ENCODE measurements at regions not wholly inside any gene's neighbourhood (a gene's known extent, or its start where the extent isn't known, plus 50 kb on each side); places are given as distances from the start of the nearest gene placed in this dataset.

DNA sequence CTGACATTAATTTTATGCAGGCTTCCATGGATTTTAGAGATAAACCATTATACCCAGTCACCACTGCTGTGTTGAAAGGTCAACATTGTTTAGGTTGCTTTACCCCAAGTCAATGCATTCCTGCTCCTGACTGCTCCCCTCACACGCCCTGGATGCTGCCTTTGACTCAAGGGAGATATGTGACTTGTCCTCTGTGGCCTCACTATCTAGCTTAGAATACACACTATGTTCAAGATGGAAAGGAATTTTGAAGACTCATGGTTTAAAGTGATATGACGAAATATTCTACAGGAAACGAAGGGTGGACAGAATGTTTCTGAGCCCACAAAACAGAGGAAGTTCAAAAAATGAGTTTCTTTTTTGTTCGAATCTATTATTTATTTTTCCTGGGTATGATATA is 170.4 kb upstream of the NR5A2 start:
- TF ChIP-seq CTCF (IDR thresholded peaks at IDR 0.05; ENCODE audit: low read depth, low read length, missing control alignments), result no peak
- no peak overlapping the region for H3K4me3 ChIP-seq (ENCODE audit: low read depth, low read length)
- no peak for DNase-seq (ENCODE audit: low read depth)
- in situ Hi-C loops (cut with HindIII; ENCODE audit: low sequenced_read_pairs), result no loop called here

DNA sequence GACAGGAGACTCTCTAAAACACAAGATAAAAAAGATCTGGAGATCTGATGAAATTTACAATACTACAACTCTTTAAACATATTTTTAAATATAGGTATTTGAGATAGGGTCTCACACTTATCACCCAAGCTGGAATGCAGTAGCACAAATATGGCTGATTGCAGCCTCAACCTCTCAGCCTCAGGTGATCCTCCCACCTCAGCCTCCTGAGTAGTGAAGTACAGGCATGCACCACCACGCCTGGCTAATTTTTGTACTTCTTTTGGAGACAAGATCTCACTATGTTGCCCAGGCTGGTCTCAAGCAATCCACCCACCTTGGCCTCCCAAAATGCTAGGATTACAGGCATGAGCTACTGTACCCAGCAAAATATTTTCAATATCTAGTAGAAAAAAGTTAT is 170.0 kb upstream of the NR5A2 start:
- H3K4me3 ChIP-seq (ENCODE audit: low read depth, low read length), result no peak overlapping the region
- in situ Hi-C loops (cut with HindIII; ENCODE audit: low sequenced_read_pairs), result no loop called here
- TF ChIP-seq CTCF (IDR thresholded peaks at IDR 0.05; ENCODE audit: low read depth, low read length, missing control alignments), result no peak
- DNase-seq (ENCODE audit: low read depth), result no peak

- H3K4me3 ChIP-seq (ENCODE audit: low read depth, low read length), result no peak overlapping the region
- TF ChIP-seq CTCF (IDR thresholded peaks at IDR 0.05; ENCODE audit: low read depth, low read length, missing control alignments), result no peak
- in situ Hi-C loops (cut with HindIII; ENCODE audit: low sequenced_read_pairs), result no loop called here
- no peak for DNase-seq (ENCODE audit: low read depth)
Observed at GRCh38 chr1:199858171-199858570, 169.3 kb upstream of the NR5A2 start.

GRCh38 chr1:199858856-199859255 is 168.7 kb upstream of the NR5A2 start:
- TF ChIP-seq CTCF (IDR thresholded peaks at IDR 0.05; ENCODE audit: low read depth, low read length, missing control alignments), result no peak
- in situ Hi-C loops (cut with HindIII; ENCODE audit: low sequenced_read_pairs), result no loop called here
- no peak overlapping the region for H3K4me3 ChIP-seq (ENCODE audit: low read depth, low read length)
- DNase-seq (ENCODE audit: low read depth), result no peak

DNA sequence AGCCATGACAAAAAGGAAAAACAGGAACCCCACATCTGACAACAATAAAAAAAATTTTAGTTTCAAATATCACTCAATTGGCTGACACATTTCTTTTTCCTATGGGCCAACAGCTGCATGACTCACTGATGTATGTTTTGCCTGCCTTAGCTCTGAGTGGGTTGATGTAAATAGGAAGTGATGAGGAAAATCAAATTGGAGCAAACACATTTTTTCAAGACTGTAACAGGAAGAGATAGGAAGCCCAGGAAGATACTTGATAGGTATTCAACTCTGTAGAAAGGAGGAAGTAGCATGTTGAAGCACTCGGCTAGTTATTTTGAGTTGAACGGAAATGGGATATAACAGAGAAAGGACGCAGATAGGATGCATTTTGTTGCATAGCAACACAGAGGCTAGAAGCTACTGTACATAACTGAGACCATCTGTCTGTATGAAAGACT is 168.0 kb upstream of the NR5A2 start:
- TF ChIP-seq CTCF (IDR thresholded peaks at IDR 0.05; ENCODE audit: low read depth, low read length, missing control alignments), result no peak

GRCh38 chr1:199861020-199861795 is 166.3 kb upstream of the NR5A2 start:
- DNase-seq (ENCODE audit: low read depth), result no peak
- TF ChIP-seq CTCF (IDR thresholded peaks at IDR 0.05; ENCODE audit: low read depth, low read length, missing control alignments), result no peak
- in situ Hi-C loops (cut with HindIII; ENCODE audit: low sequenced_read_pairs), result no loop called here

More for the DNA sequence above, 168.0 kb upstream of the NR5A2 start:
- DNase-seq (ENCODE audit: low read depth), result no peak
- no peak overlapping the region for H3K4me3 ChIP-seq (ENCODE audit: low read depth, low read length)
- in situ Hi-C loops (cut with HindIII; ENCODE audit: low sequenced_read_pairs), result no loop called here

More at GRCh38 chr1:199861020-199861795, 166.3 kb upstream of the NR5A2 start:
- H3K4me3 ChIP-seq (ENCODE audit: low read depth, low read length), result no peak overlapping the region
